Loucy (cell line): ENCODE measurements at regions not wholly inside any gene's neighbourhood (a gene's known extent, or its start where the extent isn't known, plus 50 kb on each side); places are given as distances from the start of the nearest gene placed in this dataset.

Experiments used
- H2AFZ ChIP-seq: fragments of 200-600 bp; sonication (generic); 2 replicates; pipeline ENCODE4 v1.6.0; 2016; ENCODE audit warnings: antibody characterized with exemption, mild to moderate bottlenecking, low read length, moderate library complexity
- H3F3A ChIP-seq: fragments of 200-600 bp; 2 replicates; pipeline ENCODE4 v1.6.0; 2016; ENCODE audit warnings: antibody characterized with exemption, low read depth, mild to moderate bottlenecking
- H3K27me3 ChIP-seq: fragments of 200-600 bp; sonication (generic); 2 replicates; pipeline ENCODE4 v1.6.1; 2014; ENCODE audit warnings: low read length, mild to moderate bottlenecking; ENCODE audit not compliant: insufficient read depth, poor library complexity, severe bottlenecking
- H3K36me3 ChIP-seq: fragments of 200-600 bp; sonication (generic); 2 replicates; pipeline ENCODE4 v1.6.1; 2016; ENCODE audit warnings: low read length; ENCODE audit not compliant: insufficient read depth
- H3K4me1 ChIP-seq: fragments of 200-600 bp; sonication (generic); 2 replicates; pipeline ENCODE4 v1.5.1; 2014; ENCODE audit warnings: low read length, mild to moderate bottlenecking; ENCODE audit not compliant: insufficient read depth, poor library complexity, severe bottlenecking
- H3K4me2 ChIP-seq: fragments of 200-600 bp; sonication (generic); 2 replicates; pipeline ENCODE4 v1.6.0; 2014; ENCODE audit warnings: antibody characterized with exemption, low read length, low read depth, mild to moderate bottlenecking; ENCODE audit not compliant: poor library complexity, severe bottlenecking
- H3K4me3 ChIP-seq: fragments of 200-600 bp; sonication (generic); 2 replicates; pipeline ENCODE4 v1.5.1; 2014; ENCODE audit warnings: low read length, mild to moderate bottlenecking, mixed read lengths; ENCODE audit not compliant: poor library complexity, severe bottlenecking
- H3K79me2 ChIP-seq: fragments of 200-600 bp; sonication (generic); 2 replicates; pipeline ENCODE4 v1.6.1; 2014; ENCODE audit warnings: low read length; ENCODE audit not compliant: insufficient read depth
- H3K9ac ChIP-seq: fragments of 200-600 bp; sonication (generic); 2 replicates; pipeline ENCODE4 v1.6.0; 2014; ENCODE audit warnings: mild to moderate bottlenecking, low read depth, low read length, moderate library complexity; ENCODE audit not compliant: poor library complexity, severe bottlenecking
- H3K9me2 ChIP-seq: fragments of 200-600 bp; sonication (generic); replicated peaks from 2 replicates; pipeline ENCODE4 v1.6.1; 2016; ENCODE audit warnings: low read depth, low read length, mixed read lengths
- H3K9me3 ChIP-seq: fragments of 200-600 bp; sonication (generic); 2 replicates; pipeline ENCODE4 v1.6.1; 2014; ENCODE audit warnings: mild to moderate bottlenecking, antibody characterized with exemption, low read length, low read depth; ENCODE audit not compliant: insufficient read depth
- H4K20me1 ChIP-seq: fragments of 200-600 bp; sonication (generic); 2 replicates; pipeline ENCODE4 v1.6.0; 2014; ENCODE audit warnings: antibody characterized with exemption, low read length, mild to moderate bottlenecking; ENCODE audit not compliant: insufficient read depth, poor library complexity, severe bottlenecking
- CTCF ChIP-seq: fragments of 200-600 bp; sonication (generic); conservative IDR thresholded peaks from 2 replicates; pipeline ENCODE4 v1.5.1; 2014; ENCODE audit warnings: mild to moderate bottlenecking, antibody characterized with exemption, low read length
- EZH2phosphoT487 ChIP-seq: fragments of 200-600 bp; IDR thresholded peaks from 2 replicates; pipeline ENCODE4 v1.6.1; 2018; ENCODE audit warnings: antibody characterized with exemption, mild to moderate bottlenecking, moderate library complexity, borderline replicate concordance

- H2AFZ ChIP-seq: no peak overlapping the region
- TF ChIP-seq EZH2phosphoT487: no peak
- no peak for TF ChIP-seq CTCF
- no peak overlapping the region for H3K4me2 ChIP-seq
- H3K9me2 ChIP-seq: no peaks in the 10 kb centered on the region
- H3K4me1 ChIP-seq: no peaks in the 10 kb centered on the region
- no peak overlapping the region for H3K9ac ChIP-seq
- H3K27me3 ChIP-seq: no peaks in the 10 kb centered on the region
- no peak overlapping the region for H3K4me3 ChIP-seq
- H3F3A ChIP-seq: no peaks in the 10 kb centered on the region
- no peaks in the 10 kb centered on the region for H4K20me1 ChIP-seq
- H3K79me2 ChIP-seq: no peaks in the 10 kb centered on the region
- no peaks in the 10 kb centered on the region for H3K9me3 ChIP-seq
- no peaks in the 10 kb centered on the region for H3K36me3 ChIP-seq
Measured at GRCh38 chr12:13442457-13442856, 245.9 kb downstream of the EMP1 start.

GRCh38 chr12:13440844-13441243, 244.3 kb downstream of the EMP1 start:
- Histone ChIP-seq H3K4me3 (no peak overlapping the region), H3K79me2 (no peaks in the 10 kb centered on the region), H2AFZ (no peak overlapping the region), H3K27me3 (no peaks in the 10 kb centered on the region), H3K4me1 (no peaks in the 10 kb centered on the region), H3F3A (no peaks in the 10 kb centered on the region), H3K36me3 (no peaks in the 10 kb centered on the region), H3K9me3 (no peaks in the 10 kb centered on the region), H4K20me1 (no peaks in the 10 kb centered on the region), H3K9me2 (no peaks in the 10 kb centered on the region), H3K9ac (no peak overlapping the region), H3K4me2 (no peak overlapping the region)
- no peak for TF ChIP-seq CTCF
- no peak for TF ChIP-seq EZH2phosphoT487

GRCh38 chr12:13437541-13437940, 241.0 kb downstream of the EMP1 start:
- Histone ChIP-seq H3K4me3 (no peak overlapping the region), H3K27me3 (no peaks in the 10 kb centered on the region)

More at GRCh38 chr12:13437541-13437940, 241.0 kb downstream of the EMP1 start:
- H3K4me1 ChIP-seq: no peaks in the 10 kb centered on the region
- H3K9me3 ChIP-seq: no peaks in the 10 kb centered on the region
- TF ChIP-seq CTCF: no peak
- no peak for TF ChIP-seq EZH2phosphoT487
- H3K4me2 ChIP-seq: no peak overlapping the region
- no peaks in the 10 kb centered on the region for H3K79me2 ChIP-seq
- H3K36me3 ChIP-seq: no peaks in the 10 kb centered on the region
- H4K20me1 ChIP-seq: no peaks in the 10 kb centered on the region
- no peak overlapping the region for H3K9ac ChIP-seq
- H3K9me2 ChIP-seq: no peaks in the 10 kb centered on the region
- H3F3A ChIP-seq: no peaks in the 10 kb centered on the region
- H2AFZ ChIP-seq: no peak overlapping the region
